GM19324 (cell line): ENCODE measurements at regions not wholly inside any gene's neighbourhood (a gene's known extent, or its start where the extent isn't known, plus 50 kb on each side); places are given as distances from the start of the nearest gene placed in this dataset.
"Not testable (repeated sequence)": the region's sequence is repeated elsewhere in the genome, so short reads cannot be mapped to it uniquely, and the experiment has no call there.

Source experiments
- ATAC-seq: cut with Tn5 transposase; IDR thresholded peaks from one replicate; pipeline ENCODE4 v1.9.1; 2021; ENCODE audit warnings: mild to moderate bottlenecking, moderate library complexity; ENCODE audit not compliant: unreplicated experiment, low FRiP score

DNA sequence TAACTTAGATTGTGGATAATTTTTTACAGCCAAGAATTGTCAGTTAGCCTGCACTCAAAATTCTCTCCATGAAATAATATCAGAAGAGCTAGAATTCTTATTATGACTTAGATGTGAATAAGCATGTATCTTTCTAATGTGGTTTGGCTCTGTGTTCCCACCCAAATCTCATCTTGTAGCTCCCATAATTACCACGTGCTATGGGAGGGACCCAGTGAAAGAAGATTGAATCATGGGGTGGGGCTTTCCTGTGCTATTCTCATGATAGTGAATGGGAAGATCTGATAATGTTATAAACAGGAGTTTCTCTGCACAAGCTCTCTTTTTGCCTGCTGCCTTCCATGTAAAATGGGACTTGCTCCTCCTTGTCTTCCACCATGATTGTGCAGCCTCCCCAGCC, 176.8 kb downstream of the MAT2B start:
- ATAC-seq = no peak

GRCh38 chr5:163687414-163687813, 182.0 kb downstream of the MAT2B start:
- ATAC-seq = no peak

GRCh38 chr5:163692091-163692490, 186.7 kb downstream of the MAT2B start:
- ATAC-seq = no peak

DNA sequence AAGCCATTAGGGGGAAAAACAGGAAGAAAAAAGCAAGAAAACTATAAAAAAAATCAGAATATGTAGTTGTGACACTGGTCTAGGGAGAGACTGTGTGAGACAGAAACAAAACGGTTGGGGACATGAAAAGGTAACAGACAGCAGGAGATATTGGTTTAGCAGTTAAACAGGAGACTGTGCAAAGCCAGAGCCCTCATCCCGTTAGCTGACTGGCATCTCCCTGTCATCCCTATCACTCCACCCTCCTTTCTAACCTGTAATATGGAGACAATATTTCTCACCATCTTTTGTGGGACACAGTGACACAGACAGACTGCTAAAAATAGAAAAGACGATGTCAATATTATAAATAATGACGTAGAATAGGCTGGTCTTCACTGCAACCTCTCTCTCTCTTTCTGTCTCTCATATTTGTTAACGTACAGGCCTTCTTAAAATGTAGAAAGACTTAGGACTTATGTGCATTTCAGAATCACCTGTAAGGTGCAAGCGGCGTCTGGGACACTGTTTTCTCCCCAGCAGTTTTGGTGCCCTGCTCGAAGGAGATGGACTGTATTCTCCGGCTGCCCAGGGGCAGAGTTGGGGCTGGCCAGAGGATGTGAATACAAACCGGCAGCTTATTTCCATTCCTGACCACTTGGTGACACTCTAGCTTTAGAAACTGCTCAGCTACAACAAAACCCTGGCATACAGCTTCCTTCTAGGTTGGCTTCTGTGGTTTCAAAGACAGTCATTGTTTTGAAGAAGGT, 190.6 kb downstream of the MAT2B start:
- ATAC-seq = peak; percentile 91

GRCh38 chr5:163696579-163696887, 191.1 kb downstream of the MAT2B start:
- peak; percentile 22 for ATAC-seq

DNA sequence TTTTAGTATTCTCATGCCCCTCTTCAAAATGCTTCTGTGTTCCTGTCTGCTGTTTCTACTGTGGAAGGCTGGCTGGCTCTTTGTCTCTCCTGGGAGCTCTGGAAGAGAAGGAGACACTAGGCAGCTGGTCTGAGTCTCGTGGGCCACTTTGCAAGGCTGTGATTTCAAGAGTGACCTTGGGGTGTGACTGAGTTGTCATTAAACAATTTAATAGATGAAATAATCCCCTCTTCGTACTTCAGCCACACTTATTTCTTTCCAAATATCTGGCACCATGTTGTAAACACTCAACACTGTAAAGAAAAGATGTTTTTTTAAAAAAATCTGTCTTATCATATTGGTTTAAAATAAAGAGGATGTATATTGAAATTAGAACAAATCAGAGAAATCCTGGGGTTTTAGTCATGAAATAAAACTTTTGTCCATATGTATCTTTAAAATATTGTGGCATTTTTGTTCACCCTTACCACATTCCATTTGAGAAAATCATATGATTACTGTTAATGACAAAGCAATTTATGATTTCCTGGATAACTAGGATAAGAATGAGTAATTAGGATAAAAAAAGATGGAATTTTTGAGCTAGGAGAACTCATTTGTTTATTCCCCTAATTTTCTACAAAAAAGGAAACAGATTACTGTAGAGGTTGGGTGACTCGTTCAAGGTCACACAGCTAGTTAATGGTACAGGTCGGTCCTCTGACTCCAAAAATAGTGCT, 200.8 kb downstream of the MAT2B start:
- ATAC-seq = no peak

DNA sequence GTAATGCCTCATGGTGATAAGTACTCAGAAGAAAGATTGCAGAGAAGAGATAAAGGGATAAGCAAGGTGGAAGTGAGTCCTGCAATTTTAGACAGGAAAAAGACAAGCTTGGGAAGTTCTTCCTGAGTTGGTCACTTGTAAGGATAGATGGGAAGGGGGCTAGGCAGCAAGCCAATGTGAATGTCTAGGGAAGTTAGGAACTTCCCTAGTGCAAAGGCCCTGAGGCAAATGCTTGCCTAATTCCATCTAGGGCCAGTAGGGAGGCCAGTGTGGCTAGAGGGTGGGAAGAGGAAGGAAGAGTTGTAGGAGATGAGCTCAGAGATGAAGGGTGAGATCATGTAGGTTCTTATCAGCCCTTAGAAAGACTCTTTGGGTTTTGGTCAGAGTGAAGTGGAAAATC, 206.6 kb downstream of the MAT2B start:
- no peak for ATAC-seq

DNA sequence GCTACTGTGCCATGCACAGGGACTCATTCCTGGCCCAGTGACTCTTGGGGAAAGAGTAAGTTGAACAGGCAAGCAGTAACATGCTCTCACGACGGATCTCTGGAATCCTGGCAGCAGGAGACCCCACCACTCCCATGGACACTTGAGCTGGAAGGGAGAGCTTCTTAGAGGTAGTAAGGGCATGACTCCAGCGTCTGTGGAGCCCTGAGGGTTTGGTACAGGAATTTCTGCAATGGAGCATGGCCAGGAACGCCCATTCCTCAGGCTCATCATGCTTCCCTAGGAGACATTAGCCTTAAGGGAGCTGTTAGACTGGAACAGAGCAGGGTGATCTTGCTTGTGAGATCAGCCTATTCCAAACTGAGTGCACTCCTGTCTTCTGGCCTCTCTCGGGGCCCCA, 212.9 kb downstream of the MAT2B start:
- no peak for ATAC-seq

GRCh38 chr5:163724305-163724704, 218.9 kb downstream of the MAT2B start:
- no peak for ATAC-seq

GRCh38 chr5:163727028-163727427, 221.6 kb downstream of the MAT2B start:
- peak; percentile 97 for ATAC-seq

GRCh38 chr5:163730206-163730756, 224.9 kb downstream of the MAT2B start:
- no peak for ATAC-seq

DNA sequence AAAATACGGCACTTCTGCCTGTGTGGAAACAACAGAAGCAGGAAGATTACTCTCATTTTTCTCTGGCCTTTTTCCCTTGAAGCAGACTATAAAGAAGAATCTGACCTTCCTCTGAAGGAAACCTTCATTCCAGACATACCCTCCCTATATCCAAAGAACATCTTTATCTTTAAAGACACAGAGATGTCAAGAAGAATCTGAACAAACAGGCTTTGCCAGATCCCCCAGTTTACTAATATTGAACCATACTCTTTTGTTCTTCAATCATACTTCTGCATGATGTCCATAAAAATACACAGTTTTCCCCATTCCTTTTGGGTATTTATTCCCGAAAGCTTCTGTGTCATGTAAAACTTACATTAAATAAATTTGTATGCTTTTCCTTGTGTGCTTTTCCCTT, 225.8 kb downstream of the MAT2B start:
- ATAC-seq = no peak

DNA sequence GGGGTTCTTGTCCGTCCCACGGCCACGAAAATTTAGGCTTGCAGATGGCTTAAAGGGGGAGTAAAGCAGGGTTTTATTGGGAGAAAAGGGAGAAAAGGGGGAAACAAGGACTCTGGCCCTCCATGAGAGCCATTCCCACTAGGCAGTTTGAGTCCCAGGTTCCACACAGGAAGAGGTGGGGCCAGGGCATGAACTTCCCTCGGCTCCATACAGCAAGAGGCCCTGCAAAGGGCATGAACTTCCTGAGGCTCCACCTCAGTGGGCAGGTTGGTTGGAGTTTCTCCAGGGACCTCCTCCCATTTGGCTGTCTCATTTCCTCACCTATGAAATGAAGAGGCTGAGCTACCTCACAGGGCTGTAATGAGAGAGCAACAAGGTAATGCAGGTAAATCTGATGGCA, 229.7 kb downstream of the MAT2B start:
- no peak for ATAC-seq

DNA sequence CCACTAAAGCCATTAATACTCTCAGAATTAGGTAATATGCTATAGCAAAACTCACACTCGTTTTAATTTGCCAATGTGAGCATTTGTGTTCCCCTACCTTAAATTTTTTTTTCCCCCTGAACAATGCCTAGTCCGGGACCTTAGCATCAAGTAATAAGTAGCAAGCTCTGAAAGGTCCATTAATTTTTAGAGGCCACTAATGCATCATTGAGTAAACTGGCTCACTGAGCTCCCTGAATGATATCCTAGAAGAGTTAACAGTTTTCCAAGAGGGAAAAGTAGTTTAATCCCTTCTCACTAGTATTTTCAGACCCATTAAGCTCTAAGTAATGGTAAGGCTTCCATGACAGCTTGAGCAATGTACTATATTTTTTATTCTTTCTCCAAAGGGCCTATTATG, 242.2 kb downstream of the MAT2B start:
- ATAC-seq = no peak

DNA sequence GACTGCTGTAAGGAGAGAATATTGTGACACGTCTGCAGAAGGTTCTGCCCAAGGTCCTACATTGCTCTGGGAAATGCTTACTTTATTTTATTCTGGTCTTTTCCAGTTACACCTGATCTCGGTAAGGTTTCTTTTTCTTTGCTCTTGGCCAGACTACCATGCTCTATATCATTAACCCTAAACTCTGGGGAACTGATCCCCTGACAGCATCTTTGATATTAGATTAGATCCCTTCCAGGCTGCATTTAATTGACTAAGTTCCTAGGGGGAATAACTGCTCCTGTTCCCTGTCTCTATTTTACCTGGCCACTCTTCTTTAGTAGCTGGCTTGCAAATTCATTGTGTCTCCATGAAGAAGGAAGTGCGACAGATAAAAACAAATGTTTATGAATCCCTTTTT, 243.5 kb downstream of the MAT2B start:
- no peak for ATAC-seq

- not testable (repeated sequence) for ATAC-seq
Observed at GRCh38 chr5:163750415-163750814, 245.0 kb downstream of the MAT2B start.

- ATAC-seq = no peak
Observed at GRCh38 chr5:163755505-163755904, 250.1 kb downstream of the MAT2B start.

DNA sequence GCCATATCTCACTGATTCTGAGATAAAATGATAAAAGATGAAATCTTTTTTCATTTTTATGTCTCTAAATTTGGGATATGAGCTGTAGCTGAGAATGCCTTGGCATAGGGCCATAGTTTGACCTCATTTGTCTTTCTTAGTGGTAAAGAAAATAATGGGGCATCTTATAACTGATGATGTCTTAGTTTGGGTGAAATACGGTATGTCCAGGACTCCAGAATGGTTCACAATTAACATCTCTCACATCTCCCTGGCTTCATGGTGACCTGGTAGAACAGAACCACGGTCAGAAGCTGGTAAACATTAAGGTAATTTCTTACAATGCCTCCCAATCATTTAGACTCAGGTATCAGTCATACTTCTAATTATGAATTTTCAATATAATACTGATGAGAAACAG, 250.8 kb downstream of the MAT2B start:
- ATAC-seq = no peak

GRCh38 chr5:163757344-163757743, 251.9 kb downstream of the MAT2B start:
- no peak for ATAC-seq

DNA sequence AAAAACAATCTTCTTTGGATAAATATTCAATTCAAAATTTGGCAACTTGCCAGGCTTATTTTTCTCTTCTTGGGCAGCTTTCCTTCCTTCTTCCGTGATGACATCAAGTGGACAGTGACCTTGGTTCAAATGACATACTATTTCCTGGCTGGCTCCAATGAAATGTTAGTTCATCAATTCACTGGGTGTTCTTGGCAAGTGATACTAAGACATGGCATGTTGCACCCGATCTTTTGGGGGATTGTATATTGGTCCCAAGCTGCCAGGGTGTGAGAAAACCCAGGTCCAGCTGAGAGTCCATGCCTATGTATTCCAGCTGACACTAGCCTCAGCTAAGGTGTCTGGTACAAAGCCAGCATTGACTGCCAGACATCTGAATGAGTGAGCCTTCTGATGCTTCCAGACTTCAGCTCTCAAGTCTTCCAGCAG, 252.9 kb downstream of the MAT2B start:
- ATAC-seq = no peak

DNA sequence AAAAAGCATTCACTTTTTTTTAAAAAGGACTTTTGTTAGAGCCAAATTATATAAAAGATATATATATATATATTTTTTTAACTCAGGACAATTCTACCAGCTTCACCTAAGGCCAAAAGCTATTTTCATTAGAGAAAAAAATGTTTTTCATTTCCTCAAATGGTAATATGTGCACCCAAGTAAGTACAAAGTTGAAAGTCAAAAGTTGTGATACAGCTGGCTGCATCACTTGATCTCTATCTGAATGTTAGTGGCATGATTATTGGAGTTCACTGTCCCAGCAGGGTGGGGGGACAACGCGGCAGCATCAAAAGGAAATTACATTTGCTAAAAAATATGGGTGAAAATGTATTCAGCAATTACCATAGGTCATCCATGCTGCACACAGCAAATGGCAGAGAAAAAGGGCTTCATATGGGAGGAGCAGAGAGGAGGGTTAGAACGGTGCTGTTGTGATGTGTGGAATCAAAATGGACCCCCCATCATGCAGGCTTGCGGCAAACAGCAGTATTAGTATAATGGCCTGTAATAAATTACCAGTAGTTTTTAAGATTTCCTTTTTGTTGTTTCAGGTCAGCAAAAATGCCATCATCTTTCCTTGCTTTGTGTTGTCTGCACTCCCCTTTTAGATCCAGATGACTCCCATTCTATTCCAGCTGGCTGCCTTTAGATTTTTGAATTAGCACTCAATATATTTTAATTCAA, 253.7 kb downstream of the MAT2B start:
- ATAC-seq = no peak
